Activated CD8-positive, alpha-beta T cell treated with anti-CD3 and anti-CD28 coated beads, Interleukin-2, amount 10 ng/mL, durations not matched to agents 7 days and 5 days (primary cell): ENCODE measurements at regions not wholly inside any gene's neighbourhood (a gene's known extent, or its start where the extent isn't known, plus 50 kb on each side); places are given as distances from the start of the nearest gene placed in this dataset.

ENCODE experiments used
- ATAC-seq: fragments of 150-1000 bp; cut with Tn5 transposase; one replicate; pipeline ENCODE4 v1.10.0; 2021; ENCODE audit warnings: moderate library complexity
- CTCF ChIA-PET: fragments of 350-600 bp; sonication (Branson Sonifier 250); formaldehyde crosslinking; loops from one replicate; lab custom pipeline; 2021; ENCODE audit warnings: antibody characterized with exemption; lab: Charles Lee
- POLR2A ChIA-PET: fragments of 350-600 bp; sonication (Branson Sonifier 250); formaldehyde crosslinking; loops from one replicate; lab custom pipeline; 2021; ENCODE audit warnings: antibody characterized with exemption; lab: Charles Lee
- DNase-seq: peaks from one replicate; pipeline ENCODE4 v3.0.0-alpha.2; 2020
- H3K27ac Mint-ChIP-seq: one replicate; pipeline ENCODE4 v1.8.0; 2021; ENCODE audit warnings: mild to moderate bottlenecking, mixed read lengths
- H3K27me3 Mint-ChIP-seq: one replicate; pipeline ENCODE4 v1.8.0; 2021; ENCODE audit warnings: low read depth, mixed read lengths
- H3K36me3 Mint-ChIP-seq: one replicate; pipeline ENCODE4 v1.8.0; 2021; ENCODE audit warnings: low read depth, mixed read lengths
- H3K4me1 Mint-ChIP-seq: one replicate; pipeline ENCODE4 v1.8.0; 2021; ENCODE audit warnings: low read depth, mixed read lengths
- H3K4me3 Mint-ChIP-seq: one replicate; pipeline ENCODE4 v1.8.0; 2021; ENCODE audit warnings: mild to moderate bottlenecking, mixed read lengths
- H3K9me3 Mint-ChIP-seq: one replicate; pipeline ENCODE4 v1.8.0; 2022; ENCODE audit warnings: mixed read lengths; ENCODE audit not compliant: insufficient read depth

DNA sequence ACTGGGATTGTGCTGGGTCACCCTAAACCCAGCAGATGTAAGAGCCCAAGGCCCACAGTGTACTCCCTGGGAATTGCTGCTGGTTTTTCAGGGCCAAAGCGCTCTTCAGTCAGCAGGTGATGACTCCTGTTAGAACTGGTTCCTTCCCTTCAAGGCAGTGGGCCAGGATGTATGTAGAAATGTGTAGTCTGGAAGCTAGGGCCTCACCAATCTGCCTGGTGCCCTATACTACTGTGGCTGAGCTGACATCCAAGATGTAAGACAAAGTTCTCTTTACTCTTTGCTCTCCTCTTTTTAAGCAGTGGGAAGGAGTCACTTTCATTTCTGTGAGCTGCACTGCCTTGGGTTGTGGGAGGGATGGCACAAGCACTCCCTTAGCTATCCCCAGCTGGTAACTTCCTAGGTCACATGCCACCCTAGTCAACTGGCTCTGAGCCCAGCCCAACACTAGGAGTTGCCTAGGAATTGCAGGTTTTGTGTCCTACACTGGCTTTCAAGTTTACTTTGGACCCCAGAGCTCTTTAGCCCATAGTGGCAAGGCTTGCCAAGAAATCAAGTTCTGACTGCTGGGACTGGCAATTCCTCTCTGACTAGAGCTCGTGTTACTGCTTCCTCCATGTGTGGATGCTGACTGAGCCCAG, 249.2 kb downstream of the C12orf50 start:
- CTCF ChIA-PET, result no interaction called here
- no peaks in the 10 kb centered on the region for H3K4me1 Mint-ChIP-seq
- H3K9me3 Mint-ChIP-seq, result no peaks in the 10 kb centered on the region
- ATAC-seq (no peak), DNase-seq (no peak)
- no peaks in the 10 kb centered on the region for H3K36me3 Mint-ChIP-seq
- H3K4me3 Mint-ChIP-seq, result no peak overlapping the region
- POLR2A ChIA-PET, result no interaction called here
- H3K27me3 Mint-ChIP-seq, result no peaks in the 10 kb centered on the region
- H3K27ac Mint-ChIP-seq, result no peak overlapping the region

DNA sequence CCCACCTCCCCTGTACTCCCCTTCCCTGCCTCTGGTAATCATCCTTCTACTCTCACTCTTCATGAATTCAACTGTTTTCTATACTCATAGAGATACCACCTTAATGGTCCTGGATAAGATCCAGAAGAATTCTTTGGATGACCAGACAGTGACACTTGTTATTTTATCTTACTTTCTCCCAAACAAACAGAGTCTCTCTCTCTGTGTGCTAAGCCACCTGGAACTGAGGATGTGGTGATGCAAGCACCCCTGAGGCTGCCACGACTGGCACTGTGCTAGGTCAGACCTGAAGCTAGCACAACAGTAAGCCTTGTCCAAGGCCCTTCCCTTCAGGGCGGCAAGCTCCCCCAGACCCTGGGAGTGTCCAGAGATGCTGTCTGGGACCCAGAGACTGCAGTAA, 250.2 kb downstream of the C12orf50 start:
- no peaks in the 10 kb centered on the region for H3K9me3 Mint-ChIP-seq
- ATAC-seq (no peak), DNase-seq (no peak)
- no peaks in the 10 kb centered on the region for H3K27me3 Mint-ChIP-seq
- H3K4me1 Mint-ChIP-seq, result no peaks in the 10 kb centered on the region
- H3K36me3 Mint-ChIP-seq, result no peaks in the 10 kb centered on the region
- POLR2A ChIA-PET, result no interaction called here
- CTCF ChIA-PET, result no interaction called here
- H3K4me3 Mint-ChIP-seq, result no peak overlapping the region
- H3K27ac Mint-ChIP-seq, result no peak overlapping the region

DNA sequence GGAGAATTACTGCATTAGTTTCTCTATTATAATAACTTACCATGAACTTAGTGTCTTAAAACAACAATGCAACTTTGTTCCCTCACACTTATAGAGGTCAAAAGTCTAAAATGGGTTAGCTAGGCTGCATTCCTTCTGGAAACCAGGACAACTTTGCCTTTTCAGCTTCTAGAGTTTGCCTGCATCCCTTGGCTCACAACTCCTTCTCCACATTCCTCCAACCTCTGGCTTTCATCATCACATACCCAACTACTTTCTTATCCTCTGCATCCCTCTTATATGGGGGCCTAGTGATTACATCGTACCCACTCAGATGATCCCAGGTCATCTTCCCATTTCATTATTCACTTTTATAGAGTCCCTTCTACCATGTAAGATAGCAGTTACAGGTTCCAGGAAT, 251.1 kb downstream of the C12orf50 start:
- H3K36me3 Mint-ChIP-seq, result no peaks in the 10 kb centered on the region
- no peak for ATAC-seq
- no peaks in the 10 kb centered on the region for H3K4me1 Mint-ChIP-seq
- ChIA-PET CTCF (no interaction called here), POLR2A (no interaction called here)
- no peaks in the 10 kb centered on the region for H3K27me3 Mint-ChIP-seq
- H3K9me3 Mint-ChIP-seq, result no peaks in the 10 kb centered on the region
- H3K4me3 Mint-ChIP-seq, result no peak overlapping the region
- DNase-seq, result no peak
- H3K27ac Mint-ChIP-seq, result no peak overlapping the region

DNA sequence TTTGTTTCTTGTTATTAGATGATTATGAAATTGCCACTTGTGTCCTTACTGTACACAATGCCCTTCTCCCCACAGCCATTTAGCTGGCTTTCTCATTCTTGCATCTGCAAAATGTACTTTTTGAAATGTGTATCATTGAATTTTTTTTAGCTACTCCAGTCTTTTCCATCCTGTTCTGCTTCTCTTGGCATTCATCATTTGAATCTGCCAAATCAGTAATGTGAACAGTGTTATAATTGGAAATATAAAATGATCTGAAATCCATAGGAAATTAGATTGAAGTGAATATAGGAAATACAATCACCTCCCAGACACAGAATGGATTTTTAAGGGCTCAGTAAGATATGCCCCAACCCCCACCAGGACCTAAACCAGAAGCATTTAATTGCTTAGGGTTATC, 253.4 kb downstream of the C12orf50 start:
- Mint-ChIP-seq H3K4me3 (no peak overlapping the region), H3K27me3 (no peaks in the 10 kb centered on the region), H3K27ac (no peak overlapping the region), H3K9me3 (no peaks in the 10 kb centered on the region), H3K4me1 (no peaks in the 10 kb centered on the region), H3K36me3 (no peaks in the 10 kb centered on the region)
- CTCF ChIA-PET, result no interaction called here
- POLR2A ChIA-PET, result no interaction called here
- DNase-seq (no peak), ATAC-seq (no peak)

DNA sequence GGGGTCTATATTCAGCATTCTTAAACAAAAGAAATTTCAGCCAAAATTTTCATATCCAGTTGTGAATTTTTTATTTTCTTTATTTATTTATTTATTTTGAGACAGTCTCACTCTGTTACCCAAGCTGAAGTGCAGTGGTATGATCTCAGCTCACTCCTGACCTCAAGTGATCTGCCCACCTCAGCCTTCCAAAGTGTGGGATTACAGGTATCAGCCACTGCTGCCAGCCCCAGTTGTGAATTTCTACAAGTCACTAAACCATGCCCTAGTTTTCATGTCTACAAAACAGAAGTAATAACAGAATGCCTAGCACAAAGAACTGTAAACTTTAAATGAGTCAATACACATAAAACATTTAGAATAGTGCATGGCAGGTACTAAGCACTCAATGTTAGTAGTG, 254.2 kb downstream of the C12orf50 start:
- CTCF ChIA-PET, result no interaction called here
- Mint-ChIP-seq H3K4me3 (no peak overlapping the region), H3K9me3 (no peaks in the 10 kb centered on the region), H3K27ac (no peak overlapping the region), H3K36me3 (no peaks in the 10 kb centered on the region), H3K4me1 (no peaks in the 10 kb centered on the region), H3K27me3 (no peaks in the 10 kb centered on the region)
- POLR2A ChIA-PET, result no interaction called here
- ATAC-seq (no peak), DNase-seq (no peak)

DNA sequence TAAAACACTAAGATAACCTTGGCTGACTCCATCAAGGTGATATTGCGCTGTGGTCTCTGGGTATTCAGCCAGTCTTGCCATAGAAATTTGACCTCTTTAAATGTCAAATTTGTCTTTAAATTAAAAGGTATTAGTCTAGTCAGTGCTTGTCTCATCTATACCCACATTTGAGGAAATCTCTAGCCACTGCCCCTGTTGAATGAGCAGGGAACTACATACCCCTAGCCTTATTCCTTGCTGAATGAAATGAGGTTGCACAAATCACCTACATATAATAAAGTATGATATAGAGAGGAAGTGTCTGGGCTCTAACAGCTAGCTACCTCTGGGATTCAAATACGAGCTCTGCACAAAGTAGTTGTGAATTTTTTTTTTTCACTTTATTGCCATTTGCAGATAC, 256.8 kb downstream of the C12orf50 start:
- no peak for ATAC-seq
- Mint-ChIP-seq H3K27me3 (no peaks in the 10 kb centered on the region), H3K4me1 (no peaks in the 10 kb centered on the region), H3K4me3 (no peak overlapping the region), H3K36me3 (no peaks in the 10 kb centered on the region), H3K9me3 (no peaks in the 10 kb centered on the region), H3K27ac (no peak overlapping the region)
- no peak for DNase-seq
- ChIA-PET POLR2A (no interaction called here), CTCF (no interaction called here)

DNA sequence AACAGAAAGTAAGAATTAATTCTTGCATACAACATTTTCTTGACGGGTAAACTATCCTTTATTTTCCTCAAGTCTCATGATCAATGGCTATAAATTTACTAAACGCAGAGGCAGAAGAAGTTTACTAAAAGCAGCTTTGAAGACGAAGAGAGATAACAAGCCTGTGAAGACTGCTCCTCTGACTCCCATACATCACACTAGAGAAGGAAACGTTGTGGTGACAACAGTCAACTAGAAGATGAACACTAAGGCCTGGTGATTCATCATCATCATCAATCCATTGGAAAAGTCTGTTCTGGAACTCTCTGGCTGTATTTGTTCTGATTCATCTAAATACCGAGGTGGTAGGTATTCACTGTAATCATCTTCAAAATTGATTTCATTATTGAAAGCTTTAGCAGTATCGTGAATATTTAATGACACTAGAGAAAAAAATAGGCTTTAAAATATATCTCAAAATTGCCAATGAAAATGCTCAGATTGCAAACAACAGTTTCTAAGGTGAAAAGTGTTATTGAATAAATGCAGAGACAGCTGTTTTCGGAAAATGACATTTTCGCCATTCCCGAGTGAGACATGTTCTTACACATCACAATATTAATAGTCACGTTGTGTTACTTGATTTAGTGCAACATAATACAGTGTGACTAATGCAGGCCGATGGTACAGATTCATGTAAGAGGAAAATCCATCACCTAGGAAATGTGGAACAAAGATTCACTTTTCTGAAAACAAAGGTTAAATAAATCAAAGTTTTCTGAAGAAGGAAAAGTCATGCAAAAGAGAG, 260.5 kb downstream of the C12orf50 start:
- no peaks in the 10 kb centered on the region for H3K4me1 Mint-ChIP-seq
- POLR2A ChIA-PET, result no interaction called here
- H3K27me3 Mint-ChIP-seq, result no peaks in the 10 kb centered on the region
- CTCF ChIA-PET, result no interaction called here
- no peak overlapping the region for H3K4me3 Mint-ChIP-seq
- no peaks in the 10 kb centered on the region for H3K36me3 Mint-ChIP-seq
- H3K9me3 Mint-ChIP-seq, result no peaks in the 10 kb centered on the region
- H3K27ac Mint-ChIP-seq, result no peak overlapping the region
- no peak for ATAC-seq
- no peak for DNase-seq

DNA sequence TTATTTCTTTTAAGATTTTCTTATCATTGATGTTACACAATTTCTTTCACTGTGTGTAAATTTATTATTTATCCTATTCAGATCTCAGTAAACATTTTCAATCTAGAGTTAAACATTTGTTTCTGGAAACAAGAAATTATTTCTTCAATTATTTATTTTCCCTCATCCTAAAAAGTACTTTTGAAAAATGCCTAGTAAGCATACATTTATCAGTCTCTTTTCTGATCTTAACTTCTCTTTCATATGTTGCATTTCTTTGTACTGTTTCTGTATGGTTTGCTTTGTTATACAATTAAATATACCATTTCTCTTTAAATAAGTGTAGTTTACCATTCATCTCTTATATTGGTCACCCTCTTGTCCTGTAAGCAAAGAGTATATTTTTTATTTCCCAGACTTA, 263.2 kb downstream of the C12orf50 start:
- Mint-ChIP-seq H3K27ac (no peak overlapping the region), H3K4me3 (no peak overlapping the region), H3K9me3 (no peaks in the 10 kb centered on the region), H3K36me3 (no peaks in the 10 kb centered on the region), H3K4me1 (no peaks in the 10 kb centered on the region), H3K27me3 (no peaks in the 10 kb centered on the region)
- CTCF ChIA-PET, result no interaction called here
- ATAC-seq (no peak), DNase-seq (no peak)
- POLR2A ChIA-PET, result no interaction called here

DNA sequence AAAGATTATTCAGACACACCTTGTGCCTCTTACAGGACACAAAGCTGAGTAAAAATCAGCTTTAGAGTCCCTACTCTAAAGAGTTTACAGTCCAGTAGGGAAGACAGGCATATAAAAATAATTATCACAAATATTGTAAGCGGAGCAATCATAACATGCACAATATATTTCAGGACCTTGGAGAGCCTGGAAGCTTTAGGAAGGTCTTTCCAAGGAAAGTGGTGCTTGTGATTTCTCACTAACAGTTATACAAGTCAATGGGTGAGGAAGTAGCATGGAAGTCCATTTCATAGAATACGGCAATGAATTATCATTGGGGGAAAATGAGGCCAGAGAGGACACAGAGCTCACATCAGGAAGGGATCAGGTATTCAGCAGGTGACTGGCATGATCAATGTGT, 268.3 kb downstream of the C12orf50 start:
- ChIA-PET CTCF (no interaction called here), POLR2A (no interaction called here)
- H3K27me3 Mint-ChIP-seq, result no peaks in the 10 kb centered on the region
- DNase-seq (no peak), ATAC-seq (no peak)
- no peak overlapping the region for H3K4me3 Mint-ChIP-seq
- no peaks in the 10 kb centered on the region for H3K4me1 Mint-ChIP-seq
- H3K36me3 Mint-ChIP-seq, result no peaks in the 10 kb centered on the region
- no peak overlapping the region for H3K27ac Mint-ChIP-seq
- H3K9me3 Mint-ChIP-seq, result no peaks in the 10 kb centered on the region

DNA sequence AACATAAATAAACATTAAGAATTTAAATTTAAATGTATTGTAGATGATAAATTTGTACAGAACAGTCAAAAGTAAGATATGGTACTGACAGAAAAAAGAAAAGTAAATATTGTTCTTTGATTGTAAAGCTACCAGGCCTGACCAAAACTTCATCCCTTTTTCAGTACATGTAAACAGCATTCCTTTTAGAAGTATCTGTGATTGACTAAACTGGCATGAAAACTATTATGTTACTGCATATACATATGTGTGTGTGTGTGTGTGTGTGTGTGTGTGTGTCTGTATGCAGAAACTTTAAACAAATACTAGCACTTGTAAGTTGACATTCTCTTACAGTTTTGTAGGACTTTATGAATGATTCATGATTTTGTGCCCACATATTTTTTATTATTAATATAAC, 270.9 kb downstream of the C12orf50 start:
- Mint-ChIP-seq H3K4me1 (no peaks in the 10 kb centered on the region), H3K36me3 (no peaks in the 10 kb centered on the region), H3K4me3 (no peak overlapping the region), H3K9me3 (peaks cover 3% of the 10 kb centered on the region), H3K27me3 (no peaks in the 10 kb centered on the region), H3K27ac (no peak overlapping the region)
- CTCF ChIA-PET, result no interaction called here
- DNase-seq, result no peak
- POLR2A ChIA-PET, result no interaction called here
- ATAC-seq, result no peak

DNA sequence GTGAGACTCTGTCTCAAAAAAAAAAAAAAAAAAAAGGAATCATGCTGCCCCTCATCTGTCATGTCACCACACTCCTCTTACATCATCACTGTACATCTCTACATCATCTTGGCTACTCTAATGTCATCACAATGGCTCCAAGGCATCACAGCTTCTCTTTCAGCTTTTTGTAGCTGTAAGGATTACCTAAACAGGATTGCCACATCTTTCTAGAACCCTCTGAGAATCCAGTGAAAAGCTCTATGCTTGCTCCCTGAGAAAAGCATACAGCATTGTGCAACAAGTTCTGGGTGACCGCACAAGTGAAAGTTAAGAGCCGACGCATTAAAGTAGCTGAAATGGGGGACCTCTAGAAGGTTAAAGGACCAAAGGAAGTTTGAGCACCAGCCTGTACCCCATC, 272.5 kb downstream of the C12orf50 start:
- CTCF ChIA-PET, result no interaction called here

DNA sequence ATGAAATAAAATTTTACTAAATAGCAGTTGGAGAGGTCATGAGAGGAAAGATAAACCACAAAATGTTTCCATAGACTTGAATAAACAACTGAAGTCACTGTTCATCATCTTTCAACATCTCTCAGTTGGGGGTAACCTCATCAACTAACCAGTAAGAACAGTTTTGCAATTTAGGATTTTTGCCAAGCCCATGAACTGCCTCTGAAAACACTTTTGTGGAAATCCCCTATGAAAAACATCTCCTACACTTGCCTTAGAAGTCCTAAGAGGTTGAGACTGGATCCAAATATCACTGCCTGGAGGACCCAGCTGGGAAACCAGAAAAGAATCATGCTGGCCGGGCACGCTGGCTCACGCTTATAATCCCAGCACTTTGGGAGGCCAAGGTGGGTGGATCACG, 273.1 kb downstream of the C12orf50 start:
- POLR2A ChIA-PET, result no interaction called here
- Mint-ChIP-seq H3K9me3 (peaks cover 6% of the 10 kb centered on the region), H3K36me3 (no peaks in the 10 kb centered on the region), H3K27me3 (no peaks in the 10 kb centered on the region), H3K4me1 (no peaks in the 10 kb centered on the region), H3K4me3 (no peak overlapping the region), H3K27ac (no peak overlapping the region)
- no peak for DNase-seq
- CTCF ChIA-PET, result no interaction called here
- no peak for ATAC-seq

More for the DNA sequence above, 272.5 kb downstream of the C12orf50 start:
- POLR2A ChIA-PET, result no interaction called here
- no peak overlapping the region for H3K27ac Mint-ChIP-seq
- no peaks in the 10 kb centered on the region for H3K4me1 Mint-ChIP-seq
- H3K27me3 Mint-ChIP-seq, result no peaks in the 10 kb centered on the region
- H3K4me3 Mint-ChIP-seq, result no peak overlapping the region
- DNase-seq, result no peak
- no peaks in the 10 kb centered on the region for H3K36me3 Mint-ChIP-seq
- ATAC-seq, result no peak
- peaks cover 6% of the 10 kb centered on the region for H3K9me3 Mint-ChIP-seq
